ENCODE measurements at regions not wholly inside any gene's neighbourhood (a gene's known extent, or its start where the extent isn't known, plus 50 kb on each side); places are given as distances from the start of the nearest gene placed in this dataset.

- DNase-seq (ENCODE audit: low read depth): peak; percentile 95
Measured at GRCh38 chr1:30379684-30380624, 343.4 kb downstream of the MATN1 start.

- DNase-seq (ENCODE audit: low read depth): peak; percentile 100
Measured at GRCh38 chr1:30378991-30379581, 344.3 kb downstream of the MATN1 start.

GRCh38 chr1:30378003-30378596, 345.3 kb downstream of the MATN1 start:
- no peak for DNase-seq (ENCODE audit: low read depth)

- DNase-seq (ENCODE audit: low read depth): peak; percentile 73
Measured at GRCh38 chr1:30377230-30378002, 346.0 kb downstream of the MATN1 start.

- DNase-seq (ENCODE audit: low read depth): no peak
Measured at GRCh38 chr1:30376054-30376697, 347.2 kb downstream of the MATN1 start.

- DNase-seq (ENCODE audit: low read depth): no peak
Measured at GRCh38 chr1:30375156-30375555, 348.2 kb downstream of the MATN1 start.

- DNase-seq (ENCODE audit: low read depth): no peak
Measured at GRCh38 chr1:30374400-30375070, 348.9 kb downstream of the MATN1 start.

GRCh38 chr1:30373471-30374399, 349.6 kb downstream of the MATN1 start:
- no peak for DNase-seq (ENCODE audit: low read depth)

- DNase-seq (ENCODE audit: low read depth): peak; percentile 23
Measured at GRCh38 chr1:30372792-30373433, 350.5 kb downstream of the MATN1 start.

- DNase-seq (ENCODE audit: low read depth): no peak
Measured at GRCh38 chr1:30371888-30372791, 351.2 kb downstream of the MATN1 start.

GRCh38 chr1:30371179-30371788, 352.1 kb downstream of the MATN1 start:
- no peak for DNase-seq (ENCODE audit: low read depth)

- DNase-seq (ENCODE audit: low read depth): no peak
Measured at GRCh38 chr1:30368651-30369240, 354.6 kb downstream of the MATN1 start.

- DNase-seq (ENCODE audit: low read depth): peak; percentile 16
Measured at GRCh38 chr1:30366911-30367310, 356.5 kb downstream of the MATN1 start.

- no peak for DNase-seq (ENCODE audit: low read depth)
Measured at GRCh38 chr1:30366199-30366598, 357.2 kb downstream of the MATN1 start.

- no peak for DNase-seq (ENCODE audit: low read depth)
Measured at GRCh38 chr1:30365596-30365995, 357.8 kb downstream of the MATN1 start.

- no peak for DNase-seq (ENCODE audit: low read depth)
Measured at GRCh38 chr1:30363031-30363430, 360.4 kb downstream of the MATN1 start.

GRCh38 chr1:30362603-30362990, 360.8 kb downstream of the MATN1 start:
- DNase-seq (ENCODE audit: low read depth): no peak
